Muscle layer of colon (tissue), 2 donors: ENCODE measurements at regions not wholly inside any gene's neighbourhood (a gene's known extent, or its start where the extent isn't known, plus 50 kb on each side); places are given as distances from the start of the nearest gene placed in this dataset.

Experiments
- H3K27ac ChIP-seq: one replicate; pipeline ENCODE4 v1.7.0; 2013; ENCODE audit warnings: low read depth, mild to moderate bottlenecking, low read length, moderate library complexity
- H3K27me3 ChIP-seq, 2 donors: one replicate each; pipeline ENCODE4 v1.7.0; 2013; ENCODE audit warnings: low read length in 2 of 2, mild to moderate bottlenecking in 2 of 2; ENCODE audit not compliant: insufficient read depth in 2 of 2, control insufficient read depth in 1 of 2
- H3K36me3 ChIP-seq: one replicate; pipeline ENCODE4 v1.7.0; 2013; ENCODE audit warnings: mild to moderate bottlenecking, low read length; ENCODE audit not compliant: insufficient read depth
- H3K4me1 ChIP-seq: one replicate; pipeline ENCODE4 v1.7.0; 2013; ENCODE audit warnings: mild to moderate bottlenecking, low read length; ENCODE audit not compliant: insufficient read depth
- H3K4me3 ChIP-seq, 2 donors: one replicate each; pipeline ENCODE4 v1.7.0; 2013; ENCODE audit warnings: low read length in 2 of 2, low read depth in 1 of 2, mild to moderate bottlenecking in 1 of 2, moderate library complexity in 1 of 2
- H3K9ac ChIP-seq: one replicate; pipeline ENCODE4 v1.7.0; 2013; ENCODE audit warnings: low read length
- H3K9me3 ChIP-seq: one replicate; pipeline ENCODE4 v1.7.0; 2013; ENCODE audit warnings: mild to moderate bottlenecking, low read length
- donor health status: abdominal sarcoma.
- donor health status: Adenocarcinoma of cecum.

GRCh38 chr15:37837276-37837675 is 97.2 kb upstream of the TMCO5A start:
- H3K4me1 ChIP-seq: no peaks in the 10 kb centered on the region

DNA sequence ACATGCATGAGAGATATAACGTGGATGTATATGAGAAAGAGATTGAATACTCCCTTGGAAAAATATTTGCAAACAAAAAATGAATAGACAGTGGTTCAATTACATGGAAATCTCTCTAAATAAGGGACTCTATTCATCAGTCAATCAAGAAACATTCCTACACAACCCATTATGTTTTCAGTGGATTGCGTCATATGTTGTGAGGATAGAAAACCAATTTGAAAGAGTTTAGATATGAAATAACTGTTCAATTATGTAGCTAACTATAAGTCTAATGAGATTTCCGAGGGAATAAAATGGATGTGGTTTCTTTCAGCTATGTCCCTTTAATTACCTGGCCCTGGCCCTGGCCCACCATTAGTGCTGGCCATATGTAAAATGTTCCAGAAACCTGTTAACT is 86.7 kb upstream of the TMCO5A start:
- Histone ChIP-seq H3K4me1 (no peaks in the 10 kb centered on the region), H3K9me3 (no peaks in the 10 kb centered on the region), H3K9ac (no peak overlapping the region), H3K4me3 (no peak overlapping the region), H3K27ac (no peak overlapping the region), H3K27me3 (no peaks in the 10 kb centered on the region), H3K36me3 (no peaks in the 10 kb centered on the region)

More at GRCh38 chr15:37837276-37837675, 97.2 kb upstream of the TMCO5A start:
- Histone ChIP-seq H3K27ac (no peak overlapping the region), H3K4me3 (no peak overlapping the region), H3K36me3 (no peaks in the 10 kb centered on the region), H3K9ac (no peak overlapping the region), H3K27me3 (no peaks in the 10 kb centered on the region), H3K9me3 (no peaks in the 10 kb centered on the region)

- Histone ChIP-seq H3K9ac (no peak overlapping the region), H3K36me3 (no peaks in the 10 kb centered on the region), H3K9me3 (no peaks in the 10 kb centered on the region), H3K4me1 (no peaks in the 10 kb centered on the region), H3K27ac (no peak overlapping the region), H3K4me3 (no peak overlapping the region), H3K27me3 (no peaks in the 10 kb centered on the region)
Measured at GRCh38 chr15:37856109-37856508, 78.3 kb upstream of the TMCO5A start.

GRCh38 chr15:37860896-37861295 is 73.5 kb upstream of the TMCO5A start:
- Histone ChIP-seq H3K36me3 (no peaks in the 10 kb centered on the region), H3K9me3 (no peaks in the 10 kb centered on the region), H3K9ac (no peak overlapping the region), H3K27ac (no peak overlapping the region), H3K4me1 (no peaks in the 10 kb centered on the region), H3K4me3 (no peak overlapping the region), H3K27me3 (no peaks in the 10 kb centered on the region)

GRCh38 chr15:37865687-37866086 is 68.8 kb upstream of the TMCO5A start:
- no peak overlapping the region for H3K27ac ChIP-seq
- no peaks in the 10 kb centered on the region for H3K9me3 ChIP-seq
- no peaks in the 10 kb centered on the region for H3K27me3 ChIP-seq
- H3K36me3 ChIP-seq: no peaks in the 10 kb centered on the region
- no peak overlapping the region for H3K4me3 ChIP-seq
- no peaks in the 10 kb centered on the region for H3K4me1 ChIP-seq
- H3K9ac ChIP-seq: no peak overlapping the region

DNA sequence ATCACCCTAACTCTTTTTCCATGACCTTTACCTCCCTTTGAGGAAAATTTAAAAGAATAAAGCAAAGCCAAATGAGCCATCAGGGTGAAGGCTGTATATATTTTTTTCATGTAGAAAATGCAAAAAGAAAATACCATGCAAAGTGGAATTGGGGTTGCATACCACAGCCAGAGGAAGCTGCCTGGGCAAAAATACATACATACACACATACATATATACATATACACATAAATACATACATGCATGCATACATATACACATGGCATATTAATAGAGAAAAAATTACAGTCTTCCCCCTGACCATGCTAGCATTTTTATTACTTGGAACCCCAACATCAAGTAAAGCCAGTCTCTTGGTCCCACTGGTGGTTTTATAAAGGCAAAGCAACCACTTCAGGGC is 63.7 kb upstream of the TMCO5A start:
- Histone ChIP-seq H3K4me1 (no peaks in the 10 kb centered on the region), H3K36me3 (no peaks in the 10 kb centered on the region), H3K9me3 (no peaks in the 10 kb centered on the region), H3K27ac (no peak overlapping the region), H3K9ac (no peak overlapping the region), H3K4me3 (no peak overlapping the region), H3K27me3 (no peaks in the 10 kb centered on the region)

- peak overlapping the region in 1 of 2 donors; percentile 26 for H3K4me3 ChIP-seq
- H3K27me3 ChIP-seq: no peaks in the 10 kb centered on the region
- H3K27ac ChIP-seq: no peak overlapping the region
- no peak overlapping the region for H3K9ac ChIP-seq
- H3K4me1 ChIP-seq: no peaks in the 10 kb centered on the region
- no peaks in the 10 kb centered on the region for H3K9me3 ChIP-seq
- H3K36me3 ChIP-seq: no peaks in the 10 kb centered on the region
Measured at GRCh38 chr15:37872661-37873060, 61.8 kb upstream of the TMCO5A start.

- Histone ChIP-seq H3K36me3 (no peaks in the 10 kb centered on the region), H3K9me3 (no peaks in the 10 kb centered on the region), H3K4me3 (no peak overlapping the region), H3K27ac (no peak overlapping the region), H3K4me1 (no peaks in the 10 kb centered on the region), H3K27me3 (no peaks in the 10 kb centered on the region), H3K9ac (no peak overlapping the region)
Measured at GRCh38 chr15:37873336-37873735, 61.1 kb upstream of the TMCO5A start.

DNA sequence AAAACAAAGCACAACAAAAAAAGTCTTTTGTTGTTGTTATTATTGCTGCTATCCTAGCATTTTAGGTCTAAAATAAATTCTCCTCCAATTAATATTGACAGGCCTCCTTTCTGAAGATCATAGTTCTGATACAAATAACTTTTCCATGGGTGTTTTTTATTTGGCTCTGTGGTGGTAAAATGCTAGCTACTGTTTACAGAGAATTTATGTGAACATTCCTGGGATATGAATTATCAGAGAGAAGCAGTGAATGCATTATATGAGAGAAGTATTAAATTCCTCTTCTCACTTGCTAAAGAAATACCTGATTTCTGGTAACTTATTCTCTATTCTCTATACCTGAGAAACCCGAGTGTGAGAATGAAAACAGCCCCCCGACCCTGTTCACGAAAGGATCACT is 57.5 kb upstream of the TMCO5A start:
- H3K4me3 ChIP-seq: no peak overlapping the region
- H3K9ac ChIP-seq: no peak overlapping the region
- no peaks in the 10 kb centered on the region for H3K27me3 ChIP-seq
- no peak overlapping the region for H3K27ac ChIP-seq
- H3K4me1 ChIP-seq: peaks cover 7% of the 10 kb centered on the region
- H3K36me3 ChIP-seq: no peaks in the 10 kb centered on the region
- H3K9me3 ChIP-seq: no peaks in the 10 kb centered on the region

DNA sequence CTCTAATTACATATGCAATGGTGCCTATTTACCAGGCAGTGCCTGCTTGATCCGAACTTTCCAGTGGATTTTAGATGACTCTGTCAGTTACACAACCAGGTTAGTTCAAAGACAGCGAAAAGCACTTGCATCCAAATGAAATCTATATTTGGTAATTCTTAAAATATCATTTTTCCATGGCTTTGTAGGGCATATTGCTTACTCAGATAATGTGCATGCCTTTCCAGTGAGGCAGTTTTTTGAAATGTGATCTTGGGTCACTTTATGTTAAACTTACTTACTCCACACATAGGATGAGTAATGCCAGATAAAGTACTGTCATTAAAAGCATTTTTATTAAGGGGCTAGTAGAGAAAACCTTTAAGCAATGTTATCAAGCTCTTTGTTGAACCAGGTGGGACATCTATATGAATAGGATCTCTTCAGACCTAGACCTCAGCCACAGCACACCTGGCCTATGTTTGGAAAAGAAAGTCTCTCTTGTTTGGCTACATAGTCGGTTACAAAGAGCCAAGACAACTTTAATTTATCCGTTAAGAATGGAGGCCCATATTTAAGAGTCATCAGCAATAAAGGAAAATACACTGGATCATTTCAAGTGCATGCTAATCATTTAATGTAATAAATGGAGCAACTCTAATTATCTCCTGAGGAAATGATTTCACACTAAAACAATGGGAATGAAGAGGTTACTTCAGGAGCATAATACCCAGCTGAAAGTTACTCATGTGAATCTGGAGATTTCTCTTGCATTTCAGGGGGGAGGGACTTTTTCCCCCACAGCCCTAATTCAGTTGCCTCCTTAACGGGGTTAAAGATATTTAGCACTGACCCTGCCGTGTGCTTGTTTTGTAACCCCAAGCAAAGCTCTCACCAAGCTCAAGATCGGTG is 56.3 kb upstream of the TMCO5A start:
- no peaks in the 10 kb centered on the region for H3K36me3 ChIP-seq
- H3K4me3 ChIP-seq: no peak overlapping the region
- no peaks in the 10 kb centered on the region for H3K9me3 ChIP-seq
- peaks cover 7% of the 10 kb centered on the region for H3K4me1 ChIP-seq
- no peak overlapping the region for H3K27ac ChIP-seq
- H3K27me3 ChIP-seq: no peaks in the 10 kb centered on the region
- no peak overlapping the region for H3K9ac ChIP-seq

GRCh38 chr15:37880009-37880834 is 54.2 kb upstream of the TMCO5A start:
- no peak overlapping the region for H3K9ac ChIP-seq
- no peaks in the 10 kb centered on the region for H3K27me3 ChIP-seq
- H3K4me3 ChIP-seq: no peak overlapping the region
- no peaks in the 10 kb centered on the region for H3K36me3 ChIP-seq
- no peak overlapping the region for H3K27ac ChIP-seq
- H3K4me1 ChIP-seq: peaks cover 7% of the 10 kb centered on the region
- H3K9me3 ChIP-seq: no peaks in the 10 kb centered on the region
